ENCODE measurements at regions not wholly inside any gene's neighbourhood (a gene's known extent, or its start where the extent isn't known, plus 50 kb on each side); places are given as distances from the start of the nearest gene placed in this dataset.
"Not testable (repeated sequence)": the region's sequence is repeated elsewhere in the genome, so short reads cannot be mapped to it uniquely, and the experiment has no call there.

GRCh38 chr2:58720770-58721697 lies 479.9 kb upstream of the FANCL start:
- DNase-seq (ENCODE audit: low read depth): no peak

GRCh38 chr2:58720033-58720769 lies 479.1 kb upstream of the FANCL start:
- DNase-seq (ENCODE audit: low read depth): no peak

GRCh38 chr2:58715344-58715743 lies 474.2 kb upstream of the FANCL start:
- no peak for DNase-seq (ENCODE audit: low read depth)

- no peak for DNase-seq (ENCODE audit: low read depth)
Measured at GRCh38 chr2:58714238-58714637, 473.1 kb upstream of the FANCL start.

GRCh38 chr2:58710795-58711279 lies 469.7 kb upstream of the FANCL start:
- DNase-seq (ENCODE audit: low read depth): no peak

GRCh38 chr2:58709687-58710354 lies 468.7 kb upstream of the FANCL start:
- no peak for DNase-seq (ENCODE audit: low read depth)

GRCh38 chr2:58709274-58709673 lies 468.1 kb upstream of the FANCL start:
- no peak for DNase-seq (ENCODE audit: low read depth)

GRCh38 chr2:58708565-58708964 lies 467.4 kb upstream of the FANCL start:
- no peak for DNase-seq (ENCODE audit: low read depth)

GRCh38 chr2:58702302-58702885 lies 461.3 kb upstream of the FANCL start:
- no peak for DNase-seq (ENCODE audit: low read depth)

- no peak for DNase-seq (ENCODE audit: low read depth)
Measured at GRCh38 chr2:58701688-58702301, 460.7 kb upstream of the FANCL start.

GRCh38 chr2:58700591-58700990 lies 459.5 kb upstream of the FANCL start:
- no peak for DNase-seq (ENCODE audit: low read depth)

GRCh38 chr2:58699411-58699810 lies 458.3 kb upstream of the FANCL start:
- DNase-seq (ENCODE audit: low read depth): no peak

- no peak for DNase-seq (ENCODE audit: low read depth)
Measured at GRCh38 chr2:58698620-58699019, 457.5 kb upstream of the FANCL start.

GRCh38 chr2:58694114-58694513 lies 453.0 kb upstream of the FANCL start:
- DNase-seq (ENCODE audit: low read depth): not testable (repeated sequence)

GRCh38 chr2:58691041-58691440 lies 449.9 kb upstream of the FANCL start:
- not testable (repeated sequence) for DNase-seq (ENCODE audit: low read depth)

GRCh38 chr2:58688813-58689212 lies 447.7 kb upstream of the FANCL start:
- DNase-seq (ENCODE audit: low read depth): no peak

GRCh38 chr2:58686776-58687175 lies 445.7 kb upstream of the FANCL start:
- DNase-seq (ENCODE audit: low read depth): no peak

GRCh38 chr2:58680755-58681310 lies 439.7 kb upstream of the FANCL start:
- DNase-seq (ENCODE audit: low read depth): no peak

- DNase-seq (ENCODE audit: low read depth): no peak
Measured at GRCh38 chr2:58677748-58678147, 436.6 kb upstream of the FANCL start.

GRCh38 chr2:58671675-58672074 lies 430.6 kb upstream of the FANCL start:
- no peak for DNase-seq (ENCODE audit: low read depth)

- no peak for DNase-seq (ENCODE audit: low read depth)
Measured at GRCh38 chr2:58669998-58670397, 428.9 kb upstream of the FANCL start.

Measured in CMK (cell line).